Lower leg skin (tissue), 4 donors: ENCODE measurements at regions not wholly inside any gene's neighbourhood (a gene's known extent, or its start where the extent isn't known, plus 50 kb on each side); places are given as distances from the start of the nearest gene placed in this dataset.
"Not testable (repeated sequence)": the region's sequence is repeated elsewhere in the genome, so short reads cannot be mapped to it uniquely, and the experiment has no call there.

Experiments used
- DNase-seq, 2 donors: peaks; one replicate each; pipeline ENCODE4 v3.0.0-alpha.2; 2019; ENCODE audit warnings: low spot score in 2 of 2
- H3K4me3 ChIP-seq: fragments of 200-600 bp; sonication (generic); 2 replicates; pipeline ENCODE4 v1.5.1; 2017; ENCODE audit warnings: mild to moderate bottlenecking, low read depth; ENCODE audit not compliant: poor library complexity, severe bottlenecking
- CTCF ChIP-seq, 3 donors: fragments of 450-650 bp; IDR thresholded peaks; one replicate each; pipeline ENCODE4 v1.5.1; 2016; ENCODE audit warnings: antibody characterized with exemption in 3 of 3, mild to moderate bottlenecking in 3 of 3, moderate library complexity in 2 of 3
- POLR2A ChIP-seq, 2 donors: fragments of 450-650 bp; IDR thresholded peaks; one replicate each; pipeline ENCODE4 v1.6.1; 2016 to 2017; ENCODE audit warnings: antibody characterized with exemption in 2 of 2, mild to moderate bottlenecking in 1 of 2, moderate library complexity in 1 of 2
- WGBS, 2 donors: methylation state at CpG; one replicate each; pipeline ENCODE4 v1.1.5; 2018; 5-methylcytosine and 5-hydroxymethylcytosine counted together
- intact Hi-C: fragments of 100-400 bp; cut with DNase I; formaldehyde crosslinking; loops from one replicate; pipeline ENCODE4 v1.15.0; 2023; ENCODE audit warnings: low total_unique reads

DNA sequence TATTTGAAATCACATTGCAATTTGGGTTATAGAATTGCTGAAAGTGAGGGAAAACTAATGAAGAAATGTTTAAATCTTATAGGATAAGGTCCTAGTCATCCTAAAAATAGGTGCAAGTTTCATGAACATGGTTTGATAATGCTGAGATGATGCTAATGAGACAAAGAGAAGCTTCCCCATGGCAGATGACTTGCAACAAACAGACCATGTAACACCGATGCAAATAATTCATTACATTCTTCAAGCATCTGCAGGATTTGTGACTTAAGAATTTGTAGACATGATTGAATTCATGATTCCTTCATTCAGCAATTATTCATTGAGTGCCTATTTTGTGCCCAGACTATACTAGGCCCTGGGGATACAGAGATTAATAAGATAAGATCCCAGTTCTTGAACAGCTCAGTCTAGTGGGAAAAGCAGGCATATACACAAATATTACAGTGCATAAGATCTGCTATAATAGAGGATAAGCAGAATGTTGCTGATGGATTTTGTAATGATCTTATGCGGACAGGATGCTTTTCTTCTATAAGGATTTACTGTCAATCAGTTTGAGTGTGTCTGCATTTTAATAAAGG lies 367.9 kb upstream of the GBE1 start:
- intact Hi-C loops: no loop called here
- WGBS, 2 donors: 59 to 67% methylated on average over 2 of the region's 2 CpGs

DNA sequence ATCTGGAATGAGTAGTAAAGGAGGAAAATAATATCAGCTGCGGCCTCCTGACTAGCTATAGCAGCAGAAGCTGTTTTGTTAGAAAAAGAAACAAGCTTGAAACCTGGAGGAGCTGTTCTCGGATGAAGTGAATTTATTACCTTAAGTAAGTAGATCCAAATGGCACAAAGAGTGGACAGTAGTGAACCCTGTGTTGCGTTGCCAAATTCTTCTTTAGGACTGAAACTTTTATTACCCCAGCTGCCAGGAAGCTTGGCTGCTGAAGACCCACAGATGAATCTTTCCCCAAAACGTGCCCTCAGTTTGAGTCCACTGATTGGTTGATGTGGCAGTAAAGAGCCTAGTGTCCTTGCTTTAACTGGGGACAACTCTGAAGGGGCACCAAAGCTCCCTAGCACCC lies 366.8 kb upstream of the GBE1 start:
- no peak for DNase-seq
- no peak overlapping the region for H3K4me3 ChIP-seq
- intact Hi-C loops: no loop called here
- 61 to 73% methylated on average over 4 of the region's 4 CpGs for WGBS, 2 donors
- no peak for TF ChIP-seq POLR2A (IDR thresholded peaks at IDR 0.05)
- TF ChIP-seq CTCF (IDR thresholded peaks at IDR 0.05): no peak

More for the DNA sequence above, 367.9 kb upstream of the GBE1 start:
- no peak overlapping the region for H3K4me3 ChIP-seq
- no peak for DNase-seq
- TF ChIP-seq POLR2A (IDR thresholded peaks at IDR 0.05) (no peak), CTCF (IDR thresholded peaks at IDR 0.05) (no peak)

- no peak for DNase-seq
- WGBS, 2 donors: 83 to 87% methylated on average over 7 of the region's 7 CpGs
- TF ChIP-seq POLR2A (IDR thresholded peaks at IDR 0.05) (no peak), CTCF (IDR thresholded peaks at IDR 0.05) (no peak)
- H3K4me3 ChIP-seq: no peak overlapping the region
- intact Hi-C loops: no loop called here
These were observed 361.3 kb upstream of the GBE1 start for GRCh38 chr3:82122554-82123345.

GRCh38 chr3:82114589-82114988 lies 353.1 kb upstream of the GBE1 start:
- 79 to 87% methylated on average over 3 to 4 of the region's 6 CpGs for WGBS, 2 donors
- DNase-seq: peak in 1 of 2 donors; percentile 66
- intact Hi-C loops: no loop called here
- TF ChIP-seq CTCF (IDR thresholded peaks at IDR 0.05) (no peak), POLR2A (IDR thresholded peaks at IDR 0.05) (no peak)
- H3K4me3 ChIP-seq: no peak overlapping the region

GRCh38 chr3:82110721-82111120 lies 349.3 kb upstream of the GBE1 start:
- H3K4me3 ChIP-seq, intact Hi-C loops, DNase-seq: not testable (repeated sequence)
- WGBS, 2 donors: 94 to 95% methylated on average over 14 of the region's 14 CpGs

- intact Hi-C loops: no loop called here
- 74 to 90% methylated on average over 1 of the region's 1 CpG for WGBS, 2 donors
- TF ChIP-seq POLR2A (IDR thresholded peaks at IDR 0.05) (no peak), CTCF (IDR thresholded peaks at IDR 0.05) (no peak)
- H3K4me3 ChIP-seq: no peak overlapping the region
- no peak for DNase-seq
These were observed 341.8 kb upstream of the GBE1 start for GRCh38 chr3:82103241-82103640.
